ENCODE measurements at regions not wholly inside any gene's neighbourhood (a gene's known extent, or its start where the extent isn't known, plus 50 kb on each side); places are given as distances from the start of the nearest gene placed in this dataset.
A peak's percentile ranks its signal among the peaks of the same experiment; 100 is the strongest.
"Not testable (repeated sequence)": the region's sequence is repeated elsewhere in the genome, so short reads cannot be mapped to it uniquely, and the experiment has no call there.

- Mint-ChIP-seq H3K4me1 (no peaks in the 10 kb centered on the region), H3K4me3 (no peak overlapping the region), H3K27ac (no peak overlapping the region), H3K36me3 (ENCODE audit: low read depth) (no peaks in the 10 kb centered on the region), H3K27me3 (peaks cover 33% of the 10 kb centered on the region)
- H3K9me3 ChIP-seq (ENCODE audit: control insufficient read depth, low read length, poor library complexity, severe bottlenecking) = no peaks in the 10 kb centered on the region
- DNase-seq (no peak), ATAC-seq (no peak)
Observed at GRCh38 chr3:32632533-32633265, 52.3 kb upstream of the CNOT10 start.

GRCh38 chr3:32630266-32630665, 54.7 kb upstream of the CNOT10 start:
- no peak for ATAC-seq
- no peak overlapping the region for H3K27ac Mint-ChIP-seq
- H3K4me3 Mint-ChIP-seq = no peak overlapping the region

GRCh38 chr3:32626631-32627030, 56.0 kb upstream of the DYNC1LI1 start:
- ATAC-seq = no peak
- no peak for DNase-seq
- H3K27ac Mint-ChIP-seq = no peak overlapping the region
- H3K4me3 Mint-ChIP-seq = no peak overlapping the region
- H3K9me3 ChIP-seq (ENCODE audit: control insufficient read depth, low read length, poor library complexity, severe bottlenecking) = no peaks in the 10 kb centered on the region
- peaks cover 28% of the 10 kb centered on the region for H3K27me3 Mint-ChIP-seq
- peaks cover 2% of the 10 kb centered on the region for H3K4me1 Mint-ChIP-seq
- H3K36me3 Mint-ChIP-seq (ENCODE audit: low read depth) = no peaks in the 10 kb centered on the region

More at GRCh38 chr3:32630266-32630665, 54.7 kb upstream of the CNOT10 start:
- Mint-ChIP-seq H3K36me3 (ENCODE audit: low read depth) (no peaks in the 10 kb centered on the region), H3K27me3 (peaks cover 38% of the 10 kb centered on the region), H3K4me1 (no peaks in the 10 kb centered on the region)
- no peaks in the 10 kb centered on the region for H3K9me3 ChIP-seq (ENCODE audit: control insufficient read depth, low read length, poor library complexity, severe bottlenecking)
- DNase-seq = no peak

GRCh38 chr3:32625543-32626176, 55.0 kb upstream of the DYNC1LI1 start:
- H3K36me3 Mint-ChIP-seq (ENCODE audit: low read depth); ATAC-seq; H3K9me3 ChIP-seq (ENCODE audit: control insufficient read depth, low read length, poor library complexity, severe bottlenecking); DNase-seq; H3K4me1 Mint-ChIP-seq; H3K27ac Mint-ChIP-seq: not testable (repeated sequence)
- peaks cover 24% of the 10 kb centered on the region for H3K27me3 Mint-ChIP-seq
- peak overlapping the region; percentile 25 for H3K4me3 Mint-ChIP-seq

GRCh38 chr3:32623532-32623931, 52.9 kb upstream of the DYNC1LI1 start:
- H3K4me3 Mint-ChIP-seq = no peak overlapping the region
- ATAC-seq (no peak), DNase-seq (no peak)
- no peaks in the 10 kb centered on the region for H3K36me3 Mint-ChIP-seq (ENCODE audit: low read depth)
- peaks cover 2% of the 10 kb centered on the region for H3K4me1 Mint-ChIP-seq
- no peaks in the 10 kb centered on the region for H3K9me3 ChIP-seq (ENCODE audit: control insufficient read depth, low read length, poor library complexity, severe bottlenecking)
- H3K27me3 Mint-ChIP-seq = peaks cover 11% of the 10 kb centered on the region
- no peak overlapping the region for H3K27ac Mint-ChIP-seq

- Mint-ChIP-seq H3K27ac (no peak overlapping the region), H3K4me3 (no peak overlapping the region), H3K4me1 (peaks cover 2% of the 10 kb centered on the region), H3K27me3 (no peaks in the 10 kb centered on the region), H3K36me3 (ENCODE audit: low read depth) (no peaks in the 10 kb centered on the region)
- no peaks in the 10 kb centered on the region for H3K9me3 ChIP-seq (ENCODE audit: control insufficient read depth, low read length, poor library complexity, severe bottlenecking)
- ATAC-seq = no peak
- no peak for DNase-seq
Observed at GRCh38 chr3:32621466-32621865, 50.8 kb upstream of the DYNC1LI1 start.

GRCh38 chr3:32620611-32621310, 50.1 kb upstream of the DYNC1LI1 start:
- ATAC-seq (no peak), DNase-seq (no peak)
- Mint-ChIP-seq H3K27me3 (no peaks in the 10 kb centered on the region), H3K36me3 (ENCODE audit: low read depth) (no peaks in the 10 kb centered on the region), H3K4me3 (no peak overlapping the region), H3K4me1 (peaks cover 2% of the 10 kb centered on the region), H3K27ac (no peak overlapping the region)
- no peaks in the 10 kb centered on the region for H3K9me3 ChIP-seq (ENCODE audit: control insufficient read depth, low read length, poor library complexity, severe bottlenecking)

Data from T-helper 17 cell (primary cell).